Astrocyte (in vitro differentiated cells and primary cell): ENCODE measurements at regions not wholly inside any gene's neighbourhood (a gene's known extent, or its start where the extent isn't known, plus 50 kb on each side); places are given as distances from the start of the nearest gene placed in this dataset.

Source experiments
- DNase-seq: peaks from one replicate; pipeline ENCODE4 v3.0.0-alpha.2; 2010; ENCODE audit warnings: low read depth
- FAIRE-seq: peaks from 2 replicates; lab custom pipeline; 2011; peaks lifted over from hg19 to GRCh38; lab: Jason Lieb, UNC
- H2AFZ ChIP-seq: 2 replicates; pipeline ENCODE4 v1.6.0; 2012; ENCODE audit warnings: low read depth, low read length, inconsistent platforms
- H3K27ac ChIP-seq: 2 replicates; pipeline ENCODE4 v1.5.1; 2011; ENCODE audit warnings: low read depth, low read length, inconsistent platforms
- H3K27me3 ChIP-seq: 2 replicates; pipeline ENCODE4 v1.6.0; 2011; ENCODE audit warnings: low read length, inconsistent platforms; ENCODE audit not compliant: insufficient read depth
- H3K36me3 ChIP-seq: 2 replicates; pipeline ENCODE4 v1.5.1; 2011; ENCODE audit warnings: low read length, inconsistent platforms; ENCODE audit not compliant: insufficient read depth
- H3K4me1 ChIP-seq: 2 replicates; pipeline ENCODE4 v1.5.1; 2011; ENCODE audit warnings: low read length, inconsistent platforms; ENCODE audit not compliant: insufficient read depth
- H3K4me2 ChIP-seq: 2 replicates; pipeline ENCODE4 v1.6.0; 2012; ENCODE audit warnings: low read length, inconsistent platforms
- H3K4me3 ChIP-seq: 2 replicates; pipeline ENCODE4 v1.5.1; 2011; ENCODE audit warnings: low read depth, mild to moderate bottlenecking, low read length, inconsistent platforms; ENCODE audit not compliant: insufficient read depth
- H3K79me2 ChIP-seq: 2 replicates; pipeline ENCODE4 v1.6.0; 2012; ENCODE audit warnings: mild to moderate bottlenecking, low read length, inconsistent platforms; ENCODE audit not compliant: insufficient read depth
- H3K9ac ChIP-seq: 2 replicates; pipeline ENCODE4 v1.6.0; 2012; ENCODE audit warnings: mild to moderate bottlenecking, low read length, inconsistent platforms
- H3K9me3 ChIP-seq: 2 replicates; pipeline ENCODE4 v1.5.1; 2012; ENCODE audit warnings: low read depth, mild to moderate bottlenecking, low read length, inconsistent platforms; ENCODE audit not compliant: insufficient read depth
- H4K20me1 ChIP-seq: 2 replicates; pipeline ENCODE4 v1.6.0; 2012; ENCODE audit warnings: low read length, inconsistent platforms; ENCODE audit not compliant: insufficient read depth
- H3K27ac Mint-ChIP-seq: one replicate; pipeline ENCODE4 v1.8.0; 2021; ENCODE audit warnings: mild to moderate bottlenecking, mixed read lengths; ENCODE audit not compliant: unreplicated experiment
- H3K27me3 Mint-ChIP-seq: one replicate; pipeline ENCODE4 v1.8.0; 2021; ENCODE audit warnings: low read depth, mixed read lengths; ENCODE audit not compliant: unreplicated experiment
- H3K36me3 Mint-ChIP-seq: one replicate; pipeline ENCODE4 v1.8.0; 2021; ENCODE audit warnings: low read depth, mixed read lengths; ENCODE audit not compliant: unreplicated experiment
- H3K4me1 Mint-ChIP-seq: one replicate; pipeline ENCODE4 v1.8.0; 2021; ENCODE audit warnings: low read depth, mixed read lengths; ENCODE audit not compliant: unreplicated experiment
- H3K4me3 Mint-ChIP-seq: one replicate; pipeline ENCODE4 v1.8.0; 2021; ENCODE audit warnings: mild to moderate bottlenecking, moderate library complexity, mixed read lengths; ENCODE audit not compliant: unreplicated experiment
- H3K9me3 Mint-ChIP-seq: one replicate; pipeline ENCODE4 v1.8.0; 2021; ENCODE audit warnings: mild to moderate bottlenecking, mixed read lengths; ENCODE audit not compliant: unreplicated experiment
- EZH2 ChIP-seq: IDR thresholded peaks from 2 replicates; pipeline ENCODE4 v1.6.1; 2012; ENCODE audit warnings: mild to moderate bottlenecking, low read length, inconsistent platforms; ENCODE audit not compliant: insufficient read depth
- TF ChIP-seq, protein P1 (sequence below): IDR thresholded peaks from 2 replicates; pipeline ENCODE4 v1.5.1; 2011; ENCODE audit warnings: low read depth, mild to moderate bottlenecking, inconsistent platforms, low read length, moderate library complexity; ENCODE audit not compliant: insufficient read depth

DNA sequence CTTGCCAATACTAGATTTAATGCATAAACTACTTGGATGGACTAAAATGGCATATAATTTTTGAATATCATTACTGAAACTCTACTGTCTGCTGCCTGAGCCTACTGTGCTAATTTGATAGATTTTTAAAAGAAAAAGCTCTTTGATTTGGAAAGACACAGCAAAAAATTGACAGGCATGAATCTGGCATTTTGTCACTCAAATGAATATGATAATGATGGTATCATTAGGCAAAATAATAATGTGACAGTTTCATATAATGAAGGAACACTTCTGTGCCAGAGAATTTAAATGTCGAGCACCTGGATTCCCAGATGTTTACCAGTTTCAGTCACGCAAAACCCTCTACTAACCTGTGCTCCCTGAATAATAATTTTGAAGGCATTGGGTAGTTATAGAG lies 60.0 kb upstream of the SLC13A1 start:
- Histone ChIP-seq H3K9me3 (no peaks in the 10 kb centered on the region), H3K27ac (no peak overlapping the region), H2AFZ (no peak overlapping the region), H3K4me2 (no peak overlapping the region), H3K9ac (no peak overlapping the region), H3K4me3 (no peak overlapping the region), H4K20me1 (no peaks in the 10 kb centered on the region), H3K36me3 (no peaks in the 10 kb centered on the region), H3K79me2 (no peaks in the 10 kb centered on the region), H3K4me1 (no peaks in the 10 kb centered on the region), H3K27me3 (no peaks in the 10 kb centered on the region)
- H3K36me3 Mint-ChIP-seq, result no peaks in the 10 kb centered on the region
- H3K27ac Mint-ChIP-seq, result no peak overlapping the region
- FAIRE-seq (no peak), DNase-seq (no peak)
- H3K9me3 Mint-ChIP-seq, result peaks cover 2% of the 10 kb centered on the region
- no peaks in the 10 kb centered on the region for H3K27me3 Mint-ChIP-seq
- TF ChIP-seq, protein P1, sequence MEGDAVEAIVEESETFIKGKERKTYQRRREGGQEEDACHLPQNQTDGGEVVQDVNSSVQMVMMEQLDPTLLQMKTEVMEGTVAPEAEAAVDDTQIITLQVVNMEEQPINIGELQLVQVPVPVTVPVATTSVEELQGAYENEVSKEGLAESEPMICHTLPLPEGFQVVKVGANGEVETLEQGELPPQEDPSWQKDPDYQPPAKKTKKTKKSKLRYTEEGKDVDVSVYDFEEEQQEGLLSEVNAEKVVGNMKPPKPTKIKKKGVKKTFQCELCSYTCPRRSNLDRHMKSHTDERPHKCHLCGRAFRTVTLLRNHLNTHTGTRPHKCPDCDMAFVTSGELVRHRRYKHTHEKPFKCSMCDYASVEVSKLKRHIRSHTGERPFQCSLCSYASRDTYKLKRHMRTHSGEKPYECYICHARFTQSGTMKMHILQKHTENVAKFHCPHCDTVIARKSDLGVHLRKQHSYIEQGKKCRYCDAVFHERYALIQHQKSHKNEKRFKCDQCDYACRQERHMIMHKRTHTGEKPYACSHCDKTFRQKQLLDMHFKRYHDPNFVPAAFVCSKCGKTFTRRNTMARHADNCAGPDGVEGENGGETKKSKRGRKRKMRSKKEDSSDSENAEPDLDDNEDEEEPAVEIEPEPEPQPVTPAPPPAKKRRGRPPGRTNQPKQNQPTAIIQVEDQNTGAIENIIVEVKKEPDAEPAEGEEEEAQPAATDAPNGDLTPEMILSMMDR, result no peak
- no peak for TF ChIP-seq EZH2
- H3K4me3 Mint-ChIP-seq, result no peak overlapping the region
- H3K4me1 Mint-ChIP-seq, result no peaks in the 10 kb centered on the region
